ENCODE measurements at regions not wholly inside any gene's neighbourhood (a gene's known extent, or its start where the extent isn't known, plus 50 kb on each side); places are given as distances from the start of the nearest gene placed in this dataset.

- H3K27ac ChIP-seq: no peak overlapping the region
- no peak for DNase-seq (ENCODE audit: low spot score)
- no peak overlapping the region for H3K4me3 ChIP-seq
- no peak for TF ChIP-seq CTCF (IDR thresholded peaks at IDR 0.05)
Measured at GRCh38 chr2:217612920-217613319, 389.9 kb downstream of the TNS1 start.

- Histone ChIP-seq H3K4me3 (no peak overlapping the region), H3K27ac (no peak overlapping the region)
- DNase-seq (ENCODE audit: low spot score): no peak
- TF ChIP-seq CTCF (IDR thresholded peaks at IDR 0.05): no peak
Measured at GRCh38 chr2:217612211-217612610, 390.6 kb downstream of the TNS1 start.

DNA sequence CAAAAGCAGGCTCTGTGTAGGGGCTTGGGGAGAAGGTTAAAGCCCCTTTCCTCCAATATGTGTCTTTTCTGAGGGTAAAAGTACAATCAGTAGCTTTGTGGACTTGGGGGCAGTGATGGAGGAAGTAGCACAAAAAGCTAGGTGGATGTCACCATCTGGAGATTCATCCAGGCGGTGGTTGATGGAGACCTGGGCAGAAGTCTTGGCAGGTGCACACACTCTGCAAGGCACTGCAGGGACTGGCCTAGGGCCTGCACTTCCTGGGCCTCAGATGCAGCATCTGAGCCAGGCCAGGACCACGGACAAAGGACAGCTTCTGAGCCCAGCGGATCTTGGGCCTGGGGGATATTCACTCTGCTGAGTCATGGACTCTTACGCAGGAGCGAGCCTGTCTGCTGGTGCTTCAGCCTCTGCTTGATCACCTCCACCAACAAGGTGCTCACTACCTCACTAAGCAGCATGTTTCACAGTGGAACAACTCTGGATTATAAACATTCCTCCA, 391.1 kb downstream of the TNS1 start:
- H3K27ac ChIP-seq: no peak overlapping the region
- no peak for TF ChIP-seq CTCF (IDR thresholded peaks at IDR 0.05)
- no peak overlapping the region for H3K4me3 ChIP-seq
- DNase-seq (ENCODE audit: low spot score): no peak

- no peak for DNase-seq (ENCODE audit: low spot score)
- no peak overlapping the region for H3K27ac ChIP-seq
- no peak overlapping the region for H3K4me3 ChIP-seq
- TF ChIP-seq CTCF (IDR thresholded peaks at IDR 0.05): no peak
Measured at GRCh38 chr2:217611056-217611455, 391.7 kb downstream of the TNS1 start.

DNA sequence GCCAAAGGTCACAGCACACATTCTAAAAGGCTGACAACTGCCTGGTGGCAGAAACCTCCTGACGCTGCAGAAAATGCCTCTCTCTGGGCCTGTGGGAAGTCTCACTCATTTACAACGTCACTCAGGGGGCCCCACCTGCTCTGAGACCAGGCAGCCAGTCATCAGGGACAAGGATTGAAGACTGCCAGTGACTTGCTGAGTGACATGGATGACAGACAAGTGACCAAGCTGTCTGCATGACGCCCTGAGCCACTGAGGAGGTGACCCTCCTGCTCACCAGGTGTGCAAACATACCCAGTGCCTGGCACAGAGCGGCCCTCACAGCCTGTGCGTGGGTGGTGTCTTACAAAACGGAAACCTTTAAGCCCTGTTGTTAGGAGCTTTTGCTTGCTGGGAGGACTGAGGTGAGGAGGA, 392.4 kb downstream of the TNS1 start:
- Histone ChIP-seq H3K27ac (no peak overlapping the region), H3K4me3 (no peak overlapping the region)
- no peak for DNase-seq (ENCODE audit: low spot score)
- TF ChIP-seq CTCF (IDR thresholded peaks at IDR 0.05): no peak

GRCh38 chr2:217609952-217610351, 392.8 kb downstream of the TNS1 start:
- DNase-seq (ENCODE audit: low spot score): no peak
- H3K4me3 ChIP-seq: no peak overlapping the region
- no peak overlapping the region for H3K27ac ChIP-seq
- TF ChIP-seq CTCF (IDR thresholded peaks at IDR 0.05): no peak

DNA sequence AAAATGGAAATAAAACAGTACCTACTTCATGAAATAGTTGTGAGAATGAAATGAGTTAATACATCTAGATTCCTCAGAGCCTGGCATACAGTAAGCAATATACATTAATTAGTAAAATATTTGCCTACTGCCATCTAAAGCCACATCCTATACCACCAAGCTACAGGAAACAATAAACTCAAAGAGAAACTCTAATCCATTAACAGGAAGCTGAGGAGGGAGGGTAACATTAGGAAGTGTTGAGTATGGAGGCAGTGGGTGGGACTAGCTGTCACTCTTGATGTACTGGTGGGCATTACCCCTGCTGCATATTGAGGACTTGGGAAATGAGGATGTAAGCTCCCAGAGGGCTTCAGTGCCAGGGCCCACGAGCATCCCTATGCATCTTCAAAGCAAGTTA, 396.5 kb downstream of the TNS1 start:
- H3K4me3 ChIP-seq: no peak overlapping the region
- no peak overlapping the region for H3K27ac ChIP-seq
- no peak for DNase-seq (ENCODE audit: low spot score)
- TF ChIP-seq CTCF (IDR thresholded peaks at IDR 0.05): no peak

Measured in coronary artery (tissue), 2 donors.